ENCODE measurements at regions not wholly inside any gene's neighbourhood (a gene's known extent, or its start where the extent isn't known, plus 50 kb on each side); places are given as distances from the start of the nearest gene placed in this dataset.

DNA sequence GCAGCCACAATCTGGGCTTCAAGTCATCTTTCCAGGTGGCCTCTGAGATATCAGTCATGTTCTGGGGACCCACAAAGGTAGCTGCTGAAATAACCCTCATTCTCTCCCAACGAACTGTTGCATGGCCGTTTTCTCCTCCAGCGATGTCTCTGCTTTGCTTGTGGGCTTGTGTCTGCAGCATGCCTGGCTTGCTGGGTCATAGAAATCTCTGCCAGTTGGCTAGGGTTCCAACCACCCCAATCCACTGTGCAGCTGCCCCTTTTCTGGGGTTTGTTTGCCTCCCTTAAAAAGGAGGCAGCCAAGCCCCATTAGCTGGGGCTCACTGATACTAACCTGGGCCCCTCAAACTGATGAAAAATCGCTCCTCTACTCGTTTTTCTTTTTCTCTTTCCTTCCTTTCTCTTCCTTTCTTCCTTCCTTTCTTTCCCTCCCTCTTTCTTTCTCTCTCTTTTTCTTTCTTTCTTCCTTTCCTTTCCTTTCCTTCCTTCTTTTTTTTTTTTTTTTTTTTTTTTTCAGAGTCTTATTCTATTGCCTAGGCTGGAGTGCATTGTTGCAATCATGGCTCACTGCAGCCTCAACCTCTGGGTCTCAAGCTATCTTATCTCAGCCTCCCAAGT is 680.0 kb downstream of the EPHA4 start:
- TF ChIP-seq, protein P1, sequence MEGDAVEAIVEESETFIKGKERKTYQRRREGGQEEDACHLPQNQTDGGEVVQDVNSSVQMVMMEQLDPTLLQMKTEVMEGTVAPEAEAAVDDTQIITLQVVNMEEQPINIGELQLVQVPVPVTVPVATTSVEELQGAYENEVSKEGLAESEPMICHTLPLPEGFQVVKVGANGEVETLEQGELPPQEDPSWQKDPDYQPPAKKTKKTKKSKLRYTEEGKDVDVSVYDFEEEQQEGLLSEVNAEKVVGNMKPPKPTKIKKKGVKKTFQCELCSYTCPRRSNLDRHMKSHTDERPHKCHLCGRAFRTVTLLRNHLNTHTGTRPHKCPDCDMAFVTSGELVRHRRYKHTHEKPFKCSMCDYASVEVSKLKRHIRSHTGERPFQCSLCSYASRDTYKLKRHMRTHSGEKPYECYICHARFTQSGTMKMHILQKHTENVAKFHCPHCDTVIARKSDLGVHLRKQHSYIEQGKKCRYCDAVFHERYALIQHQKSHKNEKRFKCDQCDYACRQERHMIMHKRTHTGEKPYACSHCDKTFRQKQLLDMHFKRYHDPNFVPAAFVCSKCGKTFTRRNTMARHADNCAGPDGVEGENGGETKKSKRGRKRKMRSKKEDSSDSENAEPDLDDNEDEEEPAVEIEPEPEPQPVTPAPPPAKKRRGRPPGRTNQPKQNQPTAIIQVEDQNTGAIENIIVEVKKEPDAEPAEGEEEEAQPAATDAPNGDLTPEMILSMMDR (IDR thresholded peaks at IDR 0.05; ENCODE audit: low read depth, low read length, missing control alignments), result no peak
- no peak overlapping the region for H3K27ac ChIP-seq
- H3K4me3 ChIP-seq (ENCODE audit: low read depth, low read length), result no peak overlapping the region
- in situ Hi-C loops (cut with HindIII; ENCODE audit: low pct_ligation_motif_present, low sequenced_read_pairs), result no loop called here
- no peak for DNase-seq
- H3K36me3 ChIP-seq (replicated peaks), result no peaks in the 10 kb centered on the region
- H3K27me3 ChIP-seq (replicated peaks), result no peaks in the 10 kb centered on the region

DNA sequence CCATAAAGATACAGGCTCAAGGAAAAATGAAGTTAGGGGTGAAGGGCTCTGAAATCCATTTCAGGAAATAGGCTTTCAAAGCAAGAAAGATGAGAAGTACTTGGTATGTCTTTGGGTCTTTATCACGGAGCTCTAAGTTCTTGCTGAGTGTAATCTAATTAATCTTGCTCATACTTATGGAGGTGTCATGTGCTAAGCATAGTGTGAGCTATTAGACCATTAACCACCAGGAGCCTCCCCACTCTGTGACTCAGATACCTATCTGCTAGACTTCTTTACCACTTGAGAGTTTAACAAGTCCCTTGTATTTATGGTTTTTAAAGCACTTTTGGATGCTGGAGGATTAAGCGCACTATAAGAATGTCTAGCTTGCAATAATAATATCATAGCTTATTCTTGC is 678.7 kb downstream of the EPHA4 start:
- Histone ChIP-seq H3K4me3 (ENCODE audit: low read depth, low read length) (no peak overlapping the region), H3K36me3 (replicated peaks) (no peaks in the 10 kb centered on the region), H3K27ac (no peak overlapping the region), H3K27me3 (replicated peaks) (no peaks in the 10 kb centered on the region)
- DNase-seq, result no peak
- in situ Hi-C loops (cut with HindIII; ENCODE audit: low pct_ligation_motif_present, low sequenced_read_pairs), result no loop called here
- TF ChIP-seq, protein P1 (IDR thresholded peaks at IDR 0.05; ENCODE audit: low read depth, low read length, missing control alignments), result no peak

DNA sequence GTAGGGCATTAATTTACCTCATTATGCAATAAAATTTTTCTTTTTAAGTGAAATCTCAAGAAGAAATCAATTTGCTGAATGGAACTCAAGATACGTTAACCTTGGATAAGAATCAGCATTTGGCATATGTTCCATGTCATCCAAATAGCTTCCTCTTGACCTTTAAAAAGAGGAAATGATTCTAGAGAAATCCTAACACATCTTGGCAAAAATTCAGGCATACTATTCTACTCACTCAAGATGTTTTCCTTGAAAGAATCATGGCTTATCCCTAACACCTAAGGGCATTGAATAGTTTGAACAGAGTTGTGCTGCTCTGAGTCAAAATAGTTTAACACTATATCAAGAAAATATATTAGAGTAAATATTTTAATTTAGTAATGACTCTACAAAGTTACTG is 678.0 kb downstream of the EPHA4 start:
- DNase-seq, result no peak
- TF ChIP-seq, protein P1 (IDR thresholded peaks at IDR 0.05; ENCODE audit: low read depth, low read length, missing control alignments), result no peak
- no peaks in the 10 kb centered on the region for H3K36me3 ChIP-seq (replicated peaks)
- no peak overlapping the region for H3K27ac ChIP-seq
- no peak overlapping the region for H3K4me3 ChIP-seq (ENCODE audit: low read depth, low read length)
- in situ Hi-C loops (cut with HindIII; ENCODE audit: low pct_ligation_motif_present, low sequenced_read_pairs), result no loop called here
- H3K27me3 ChIP-seq (replicated peaks), result no peaks in the 10 kb centered on the region

GRCh38 chr2:220899492-220899891 is 672.6 kb downstream of the EPHA4 start:
- no peak for DNase-seq
- Histone ChIP-seq H3K27ac (no peak overlapping the region), H3K4me3 (ENCODE audit: low read depth, low read length) (no peak overlapping the region), H3K27me3 (replicated peaks) (no peaks in the 10 kb centered on the region), H3K36me3 (replicated peaks) (no peaks in the 10 kb centered on the region)
- in situ Hi-C loops (cut with HindIII; ENCODE audit: low pct_ligation_motif_present, low sequenced_read_pairs), result no loop called here
- TF ChIP-seq, protein P1 (IDR thresholded peaks at IDR 0.05; ENCODE audit: low read depth, low read length, missing control alignments), result no peak

DNA sequence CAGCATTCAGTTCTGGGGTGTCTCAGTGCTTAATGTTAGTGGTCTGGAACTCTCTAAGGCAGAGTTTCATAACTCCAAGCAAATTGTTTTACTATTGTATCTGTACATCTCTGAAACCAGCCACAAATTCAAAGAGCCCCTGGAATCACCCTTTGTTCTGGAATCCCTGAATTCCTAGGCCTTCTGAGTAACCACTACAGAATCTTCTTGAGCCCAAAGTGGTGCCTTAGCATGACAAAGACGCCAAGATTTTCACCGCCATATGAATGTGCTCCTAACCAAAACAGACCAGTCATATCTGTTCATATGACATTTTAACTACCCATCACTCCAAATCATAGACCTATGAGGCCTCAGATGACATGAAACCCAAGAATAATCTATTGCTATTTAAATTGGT is 668.1 kb downstream of the EPHA4 start:
- no peak overlapping the region for H3K4me3 ChIP-seq (ENCODE audit: low read depth, low read length)
- TF ChIP-seq, protein P1 (IDR thresholded peaks at IDR 0.05; ENCODE audit: low read depth, low read length, missing control alignments), result no peak
- no peaks in the 10 kb centered on the region for H3K36me3 ChIP-seq (replicated peaks)
- H3K27ac ChIP-seq, result no peak overlapping the region
- H3K27me3 ChIP-seq (replicated peaks), result no peaks in the 10 kb centered on the region
- in situ Hi-C loops (cut with HindIII; ENCODE audit: low pct_ligation_motif_present, low sequenced_read_pairs), result no loop called here
- no peak for DNase-seq

DNA sequence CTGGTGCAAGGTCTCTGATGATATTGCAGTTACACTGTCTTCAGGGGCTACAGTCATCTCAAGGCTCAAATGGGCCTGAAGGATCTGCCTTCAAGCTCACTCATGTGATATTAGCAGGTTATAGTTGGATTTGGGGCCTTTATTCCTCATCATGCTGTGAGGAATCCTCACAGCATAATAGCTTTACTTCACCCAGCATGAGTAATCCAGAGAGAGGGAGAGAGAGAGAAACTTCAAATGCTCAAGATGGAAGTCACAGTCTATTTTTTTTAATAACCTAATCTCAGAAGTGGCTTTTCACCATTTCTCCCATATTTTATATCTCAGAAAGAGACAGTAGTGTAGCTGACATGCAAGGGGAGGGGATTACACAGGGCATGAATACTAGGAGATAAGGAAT is 658.7 kb downstream of the EPHA4 start:
- no peak overlapping the region for H3K4me3 ChIP-seq (ENCODE audit: low read depth, low read length)
- in situ Hi-C loops (cut with HindIII; ENCODE audit: low pct_ligation_motif_present, low sequenced_read_pairs), result no loop called here
- H3K36me3 ChIP-seq (replicated peaks), result no peaks in the 10 kb centered on the region
- DNase-seq, result no peak
- H3K27ac ChIP-seq, result no peak overlapping the region
- TF ChIP-seq, protein P1 (IDR thresholded peaks at IDR 0.05; ENCODE audit: low read depth, low read length, missing control alignments), result no peak
- H3K27me3 ChIP-seq (replicated peaks), result no peaks in the 10 kb centered on the region
